CD14-positive monocyte (primary cell): ENCODE measurements at regions not wholly inside any gene's neighbourhood (a gene's known extent, or its start where the extent isn't known, plus 50 kb on each side); places are given as distances from the start of the nearest gene placed in this dataset.

Experiments
- DNase-seq, 3 donors: peaks; one replicate each; pipeline ENCODE4 v3.0.0-alpha.2; 2011 to 2022
- H2AFZ ChIP-seq: 2 replicates; pipeline ENCODE4 v1.6.0; 2012; ENCODE audit warnings: mild to moderate bottlenecking, low read depth, low read length, inconsistent platforms; ENCODE audit not compliant: insufficient read depth, poor library complexity, severe bottlenecking
- H3K27ac ChIP-seq, 2 donors: 1 replicate in 1 of 2; 2 replicates in 1 of 2; pipeline ENCODE4 v1.5.1; 2012 to 2013; ENCODE audit warnings: low read length in 2 of 2, control low read depth in 1 of 2, inconsistent platforms in 1 of 2, low read depth in 1 of 2, mild to moderate bottlenecking in 1 of 2
- H3K27me3 ChIP-seq, 2 donors: one replicate each; pipeline versions ENCODE4 v1.6.0 to v1.6.1; 2011 to 2013; ENCODE audit warnings: low read length in 2 of 2; ENCODE audit not compliant: control insufficient read depth in 2 of 2, insufficient read depth in 2 of 2
- H3K36me3 ChIP-seq, 2 donors: replicated peaks in 1 of 2; 1 replicate in 1 of 2; 2 replicates in 1 of 2; pipeline versions ENCODE4 v1.5.1 to v1.6.1; 2012 to 2013; ENCODE audit warnings: low read length in 2 of 2, control low read depth in 1 of 2, inconsistent platforms in 1 of 2, mild to moderate bottlenecking in 1 of 2; ENCODE audit not compliant: insufficient read depth in 2 of 2, control insufficient read depth in 1 of 2
- H3K4me1 ChIP-seq, 2 donors: 1 replicate in 1 of 2; 2 replicates in 1 of 2; pipeline versions ENCODE4 v1.5.1 to v1.6.1; 2012 to 2013; ENCODE audit warnings: low read length in 2 of 2, control low read depth in 1 of 2, inconsistent platforms in 1 of 2, mild to moderate bottlenecking in 1 of 2, moderate library complexity in 1 of 2; ENCODE audit not compliant: insufficient read depth in 2 of 2, control insufficient read depth in 1 of 2
- H3K4me2 ChIP-seq: replicated peaks from 2 replicates; pipeline ENCODE3; 2012; ENCODE audit warnings: low read length, moderate library complexity, mild to moderate bottlenecking; ENCODE audit not compliant: poor library complexity, severe bottlenecking; ENCODE audit errors: extremely low read depth
- H3K4me3 ChIP-seq, 3 experiments: fragments of 200-600 bp in 1 of 3; sonication (generic) in 1 of 3; replicated peaks in 1 of 3; 1 replicate in 2 of 3; 2 replicates in 1 of 3; pipeline ENCODE4 v1.5.1; 2011 to 2013; ENCODE audit warnings: low read length in 3 of 3, mild to moderate bottlenecking in 3 of 3, control low read depth in 2 of 3, low read depth in 2 of 3, inconsistent platforms in 1 of 3, moderate library complexity in 1 of 3
- H3K79me2 ChIP-seq: 2 replicates; pipeline ENCODE4 v1.6.0; 2012; ENCODE audit warnings: mild to moderate bottlenecking, control low read depth, inconsistent platforms, low read length, moderate library complexity; ENCODE audit not compliant: insufficient read depth
- H3K9ac ChIP-seq: 2 replicates; pipeline ENCODE4 v1.6.0; 2017; ENCODE audit warnings: low read length, mild to moderate bottlenecking; ENCODE audit not compliant: insufficient read depth, poor library complexity, severe bottlenecking
- H3K9me3 ChIP-seq, 2 donors: replicated peaks in 1 of 2; 1 replicate in 1 of 2; 2 replicates in 1 of 2; pipeline versions ENCODE4 v1.5.1 to v1.6.1; 2012 to 2013; ENCODE audit warnings: low read length in 2 of 2, control low read depth in 1 of 2; ENCODE audit not compliant: control insufficient read depth in 1 of 2, insufficient read depth in 1 of 2
- H4K20me1 ChIP-seq: 2 replicates; pipeline ENCODE4 v1.6.0; 2012; ENCODE audit warnings: mild to moderate bottlenecking, low read length, control low read depth, moderate library complexity; ENCODE audit not compliant: insufficient read depth
- H3K27ac Mint-ChIP-seq, 7 donors: one replicate each; pipeline ENCODE4 v1.8.0; 2020; ENCODE audit warnings: mild to moderate bottlenecking in 7 of 7, mixed read lengths in 7 of 7, moderate library complexity in 6 of 7, inconsistent platforms in 2 of 7
- H3K27me3 Mint-ChIP-seq, 3 donors: one replicate each; pipeline ENCODE4 v1.8.0; 2021 to 2022; ENCODE audit warnings: low read depth in 3 of 3, mild to moderate bottlenecking in 3 of 3, mixed read lengths in 3 of 3, moderate library complexity in 3 of 3, inconsistent platforms in 1 of 3
- H3K36me3 Mint-ChIP-seq, 2 donors: one replicate each; pipeline ENCODE4 v1.8.0; 2020; ENCODE audit warnings: mixed read lengths in 2 of 2, inconsistent platforms in 1 of 2, mild to moderate bottlenecking in 1 of 2
- H3K4me1 Mint-ChIP-seq: one replicate; pipeline ENCODE4 v1.8.0; 2020; ENCODE audit warnings: mild to moderate bottlenecking, mixed read lengths
- H3K4me3 Mint-ChIP-seq, 2 donors: one replicate each; pipeline ENCODE4 v1.8.0; 2020; ENCODE audit warnings: mild to moderate bottlenecking in 2 of 2, mixed read lengths in 2 of 2, moderate library complexity in 1 of 2
- H3K9me3 Mint-ChIP-seq, 7 donors: one replicate each; pipeline ENCODE4 v1.8.0; 2020 to 2022; ENCODE audit warnings: mixed read lengths in 7 of 7, mild to moderate bottlenecking in 6 of 7, moderate library complexity in 6 of 7, inconsistent platforms in 2 of 7
- WGBS: methylation state at CpG from one replicate; pipeline ENCODE4 v1.1.5; 2013; ENCODE audit warnings: missing lambda C conversion rate; ENCODE audit not compliant: insufficient coverage; 5-methylcytosine and 5-hydroxymethylcytosine counted together
- intact Hi-C, 2 donors: fragments of 100-400 bp; cut with micrococcal nuclease; formaldehyde crosslinking; loops; one replicate each; pipeline versions ENCODE4 v1.15.0 to v1.15.1; 2023
- TF ChIP-seq, protein P1 (sequence below): fragments of 200-600 bp; IDR thresholded peaks from one replicate; pipeline ENCODE4 v1.8.0; 2022; ENCODE audit warnings: antibody characterized with exemption, mild to moderate bottlenecking

DNA sequence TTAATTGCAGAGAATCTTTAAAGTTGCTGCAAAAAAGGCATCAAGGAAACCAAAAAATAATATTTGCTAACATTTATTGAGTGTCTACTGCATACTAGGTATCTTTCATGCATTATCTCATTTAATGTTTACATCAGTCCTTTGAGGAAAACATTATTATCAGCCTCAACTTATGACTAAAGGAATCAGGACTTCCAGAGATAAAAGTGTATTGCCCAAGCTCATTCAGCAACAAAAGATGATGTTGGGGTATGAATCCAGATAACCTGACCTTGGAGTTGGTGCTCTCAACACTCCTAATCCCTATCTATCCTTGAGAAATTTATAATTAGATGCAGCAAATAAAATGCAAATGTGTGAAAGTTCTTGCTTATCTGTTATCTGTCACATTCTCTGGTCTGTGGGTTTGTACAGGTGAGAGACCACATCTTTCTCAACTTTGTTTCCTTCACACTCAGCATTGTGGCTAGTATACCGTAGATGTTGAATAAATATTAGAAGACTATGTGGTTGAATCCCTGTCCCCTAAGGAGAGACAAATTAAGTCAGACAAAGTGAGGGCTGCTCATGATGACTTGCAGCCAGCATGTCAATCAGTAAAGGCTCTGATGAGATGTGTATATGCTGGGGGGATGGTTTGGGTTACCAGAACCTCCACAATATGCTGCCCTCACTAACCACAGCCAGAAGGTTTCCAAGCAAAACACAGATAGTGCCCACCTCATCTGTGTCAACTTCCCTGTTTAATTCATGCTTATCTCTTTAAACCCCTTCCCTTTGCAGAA is 82.6 kb downstream of the NOG start:
- Histone ChIP-seq H3K36me3 (no peaks in the 10 kb centered on the region), H3K27me3 (peaks cover 41 to 46% of the 10 kb centered on the region in 2 donors), H4K20me1 (no peaks in the 10 kb centered on the region), H3K4me2 (no peak overlapping the region), H3K9ac (no peak overlapping the region), H3K79me2 (no peaks in the 10 kb centered on the region), H3K4me3 (no peak overlapping the region), H3K4me1 (peaks cover 13 to 15% of the 10 kb centered on the region in 2 donors), H3K27ac (no peak overlapping the region), H3K9me3 (no peaks in the 10 kb centered on the region), H2AFZ (no peak overlapping the region)
- Mint-ChIP-seq H3K4me1 (peaks cover 18% of the 10 kb centered on the region), H3K9me3 (peaks cover 0 to 4% (median 2%) of the 10 kb centered on the region in 7 donors), H3K27ac (no peak overlapping the region), H3K4me3 (peak overlapping the region in 1 of 2 donors; percentile 8), H3K36me3 (peaks cover 0 to 5% of the 10 kb centered on the region in 2 donors), H3K27me3 (peaks cover 32 to 45% (median 38%) of the 10 kb centered on the region in 3 donors)
- TF ChIP-seq, protein P1, sequence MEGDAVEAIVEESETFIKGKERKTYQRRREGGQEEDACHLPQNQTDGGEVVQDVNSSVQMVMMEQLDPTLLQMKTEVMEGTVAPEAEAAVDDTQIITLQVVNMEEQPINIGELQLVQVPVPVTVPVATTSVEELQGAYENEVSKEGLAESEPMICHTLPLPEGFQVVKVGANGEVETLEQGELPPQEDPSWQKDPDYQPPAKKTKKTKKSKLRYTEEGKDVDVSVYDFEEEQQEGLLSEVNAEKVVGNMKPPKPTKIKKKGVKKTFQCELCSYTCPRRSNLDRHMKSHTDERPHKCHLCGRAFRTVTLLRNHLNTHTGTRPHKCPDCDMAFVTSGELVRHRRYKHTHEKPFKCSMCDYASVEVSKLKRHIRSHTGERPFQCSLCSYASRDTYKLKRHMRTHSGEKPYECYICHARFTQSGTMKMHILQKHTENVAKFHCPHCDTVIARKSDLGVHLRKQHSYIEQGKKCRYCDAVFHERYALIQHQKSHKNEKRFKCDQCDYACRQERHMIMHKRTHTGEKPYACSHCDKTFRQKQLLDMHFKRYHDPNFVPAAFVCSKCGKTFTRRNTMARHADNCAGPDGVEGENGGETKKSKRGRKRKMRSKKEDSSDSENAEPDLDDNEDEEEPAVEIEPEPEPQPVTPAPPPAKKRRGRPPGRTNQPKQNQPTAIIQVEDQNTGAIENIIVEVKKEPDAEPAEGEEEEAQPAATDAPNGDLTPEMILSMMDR, result no peak
- WGBS, result no CpG with 5 or more reads among the region's 1 CpG
- intact Hi-C loops, result no loop called here
- DNase-seq, result no peak

DNA sequence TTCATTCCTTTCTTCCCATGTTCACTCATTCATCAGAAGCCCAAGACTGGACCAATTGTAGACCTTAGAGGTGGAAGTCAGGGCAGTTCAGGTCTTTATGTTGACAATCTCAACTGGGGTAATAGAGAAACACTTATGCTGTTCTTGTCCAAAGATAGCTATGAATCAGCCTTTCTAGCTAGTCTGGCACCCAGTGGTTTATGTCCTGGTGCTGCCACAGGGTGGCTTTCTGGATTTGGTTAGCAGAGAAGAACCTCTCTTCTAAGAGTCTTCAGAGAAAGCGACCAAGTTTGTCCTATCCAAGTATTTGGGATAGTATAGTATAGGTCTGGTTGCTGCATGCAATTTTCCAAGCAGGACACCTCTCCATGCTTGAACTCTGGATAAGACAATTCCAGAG is 83.3 kb downstream of the NOG start:
- Histone ChIP-seq H2AFZ (no peak overlapping the region), H4K20me1 (no peaks in the 10 kb centered on the region), H3K9ac (no peak overlapping the region), H3K36me3 (no peaks in the 10 kb centered on the region), H3K4me1 (peaks cover 20 to 22% of the 10 kb centered on the region in 2 donors), H3K27ac (no peak overlapping the region), H3K4me2 (no peak overlapping the region), H3K79me2 (no peaks in the 10 kb centered on the region), H3K27me3 (peaks cover 41 to 46% of the 10 kb centered on the region in 2 donors), H3K9me3 (no peaks in the 10 kb centered on the region), H3K4me3 (no peak overlapping the region)
- TF ChIP-seq, protein P1, result no peak
- Mint-ChIP-seq H3K36me3 (peaks cover 0 to 5% of the 10 kb centered on the region in 2 donors), H3K4me3 (no peak overlapping the region), H3K4me1 (peaks cover 18% of the 10 kb centered on the region), H3K27me3 (peaks cover 32 to 44% (median 38%) of the 10 kb centered on the region in 3 donors), H3K27ac (no peak overlapping the region), H3K9me3 (peaks cover 0 to 4% (median 2%) of the 10 kb centered on the region in 7 donors)
- WGBS, result no CpG with 5 or more reads among the region's 1 CpG
- intact Hi-C loops, result no loop called here
- DNase-seq, result no peak
